Calu3 (cell line): ENCODE measurements at regions not wholly inside any gene's neighbourhood (a gene's known extent, or its start where the extent isn't known, plus 50 kb on each side); places are given as distances from the start of the nearest gene placed in this dataset.

ENCODE experiments used
- BruUV-seq: library from RNA; stranded (reverse); fragments of 400-500 nt; replicated peaks from 2 replicates; lab custom pipeline; 2021; lab: Mats Ljungman, UMichigan
- CTCF ChIA-PET: fragments of 300-600 bp; sonication (Branson Sonifier 250); formaldehyde crosslinking; loops from one replicate; lab custom pipeline; 2022; ENCODE audit warnings: antibody characterized with exemption; lab: Charles Lee
- DNase-seq: peaks from one replicate; pipeline ENCODE4 v3.0.0; 2022
- H3K27ac Mint-ChIP-seq: one replicate; pipeline ENCODE4 v1.8.0; 2022; ENCODE audit warnings: mixed read lengths; ENCODE audit not compliant: unreplicated experiment
- H3K27me3 Mint-ChIP-seq: one replicate; pipeline ENCODE4 v1.8.0; 2022; ENCODE audit warnings: mixed read lengths; ENCODE audit not compliant: unreplicated experiment
- H3K36me3 Mint-ChIP-seq: one replicate; pipeline ENCODE4 v1.8.0; 2022; ENCODE audit warnings: mild to moderate bottlenecking, moderate library complexity, mixed read lengths; ENCODE audit not compliant: insufficient read depth, unreplicated experiment
- H3K4me1 Mint-ChIP-seq: one replicate; pipeline ENCODE4 v1.8.0; 2022; ENCODE audit warnings: mild to moderate bottlenecking, low read depth, mixed read lengths; ENCODE audit not compliant: unreplicated experiment
- H3K4me3 Mint-ChIP-seq: one replicate; pipeline ENCODE4 v1.8.0; 2022; ENCODE audit warnings: mild to moderate bottlenecking, low read depth, moderate library complexity, mixed read lengths; ENCODE audit not compliant: unreplicated experiment
- H3K9me3 Mint-ChIP-seq: one replicate; pipeline ENCODE4 v1.8.0; 2022; ENCODE audit warnings: low read depth, mixed read lengths; ENCODE audit not compliant: unreplicated experiment
- intact Hi-C: fragments of 100-400 bp; cut with micrococcal nuclease; formaldehyde crosslinking; loops from one replicate; pipeline ENCODE4 v1.10.0; 2022; ENCODE audit not compliant: unreplicated experiment
- TF ChIP-seq, protein P1 (sequence below): fragments of 200-600 bp; IDR thresholded peaks from one replicate; pipeline ENCODE4 v1.8.0; 2022; ENCODE audit warnings: antibody characterized with exemption; ENCODE audit not compliant: unreplicated experiment

DNA sequence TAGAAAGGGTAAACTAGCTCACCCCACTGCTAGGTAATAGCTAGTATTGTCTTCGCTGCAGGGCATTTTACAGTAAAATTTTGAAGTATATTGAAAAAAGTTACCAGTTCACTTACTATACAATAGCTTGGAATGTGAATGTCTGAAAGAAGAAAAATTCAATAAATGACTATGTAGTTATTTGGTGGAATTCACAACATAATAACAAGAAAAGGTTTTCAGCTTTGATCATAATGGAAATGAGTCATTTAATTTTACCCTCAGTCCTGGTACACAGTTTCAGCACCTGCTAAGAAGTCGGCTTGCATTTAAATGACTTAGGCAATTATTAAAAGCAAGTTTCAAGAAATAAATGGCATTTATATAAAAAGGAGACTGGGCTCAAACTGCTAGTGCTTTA, 90.4 kb downstream of the NUP35 start:
- BruUV-seq, result no TSS peak
- intact Hi-C loops, result no loop called here
- Mint-ChIP-seq H3K27me3 (no peaks in the 10 kb centered on the region), H3K4me1 (no peaks in the 10 kb centered on the region), H3K36me3 (no peaks in the 10 kb centered on the region), H3K27ac (no peak overlapping the region), H3K9me3 (peaks cover 3% of the 10 kb centered on the region), H3K4me3 (no peak overlapping the region)
- CTCF ChIA-PET, result no interaction called here
- TF ChIP-seq, protein P1, sequence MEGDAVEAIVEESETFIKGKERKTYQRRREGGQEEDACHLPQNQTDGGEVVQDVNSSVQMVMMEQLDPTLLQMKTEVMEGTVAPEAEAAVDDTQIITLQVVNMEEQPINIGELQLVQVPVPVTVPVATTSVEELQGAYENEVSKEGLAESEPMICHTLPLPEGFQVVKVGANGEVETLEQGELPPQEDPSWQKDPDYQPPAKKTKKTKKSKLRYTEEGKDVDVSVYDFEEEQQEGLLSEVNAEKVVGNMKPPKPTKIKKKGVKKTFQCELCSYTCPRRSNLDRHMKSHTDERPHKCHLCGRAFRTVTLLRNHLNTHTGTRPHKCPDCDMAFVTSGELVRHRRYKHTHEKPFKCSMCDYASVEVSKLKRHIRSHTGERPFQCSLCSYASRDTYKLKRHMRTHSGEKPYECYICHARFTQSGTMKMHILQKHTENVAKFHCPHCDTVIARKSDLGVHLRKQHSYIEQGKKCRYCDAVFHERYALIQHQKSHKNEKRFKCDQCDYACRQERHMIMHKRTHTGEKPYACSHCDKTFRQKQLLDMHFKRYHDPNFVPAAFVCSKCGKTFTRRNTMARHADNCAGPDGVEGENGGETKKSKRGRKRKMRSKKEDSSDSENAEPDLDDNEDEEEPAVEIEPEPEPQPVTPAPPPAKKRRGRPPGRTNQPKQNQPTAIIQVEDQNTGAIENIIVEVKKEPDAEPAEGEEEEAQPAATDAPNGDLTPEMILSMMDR, result no peak
- DNase-seq, result no peak

DNA sequence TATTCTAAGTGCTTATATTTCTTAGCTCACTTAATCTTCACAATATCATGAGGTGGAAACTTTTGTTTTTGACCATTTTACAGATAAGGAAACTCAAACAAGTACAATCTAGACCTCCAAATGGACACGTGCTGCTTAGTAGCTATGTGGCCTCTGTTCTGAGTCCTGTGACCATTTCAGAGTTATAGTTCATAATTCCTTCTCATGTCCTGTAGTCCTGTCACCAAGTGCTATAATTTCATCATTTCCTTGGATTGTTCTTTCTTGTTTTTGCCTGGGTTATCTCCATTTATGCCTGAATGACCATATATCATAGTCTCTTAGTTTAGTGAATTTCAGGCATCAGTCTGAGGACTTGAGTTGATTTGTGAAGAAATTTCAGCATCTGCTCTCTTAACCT, 91.7 kb downstream of the NUP35 start:
- TF ChIP-seq, protein P1, result no peak
- no peak for DNase-seq
- CTCF ChIA-PET, result interaction anchor here (0.5 kb wide), 1 partner anchor 26 kb away, joined by 4 read pairs; no protein-coding TSS in a partner anchor
- intact Hi-C loops, result no loop called here
- H3K27me3 Mint-ChIP-seq, result no peaks in the 10 kb centered on the region
- no peak overlapping the region for H3K4me3 Mint-ChIP-seq
- H3K27ac Mint-ChIP-seq, result no peak overlapping the region
- BruUV-seq, result no TSS peak
- H3K36me3 Mint-ChIP-seq, result no peaks in the 10 kb centered on the region
- H3K9me3 Mint-ChIP-seq, result no peaks in the 10 kb centered on the region
- no peaks in the 10 kb centered on the region for H3K4me1 Mint-ChIP-seq

DNA sequence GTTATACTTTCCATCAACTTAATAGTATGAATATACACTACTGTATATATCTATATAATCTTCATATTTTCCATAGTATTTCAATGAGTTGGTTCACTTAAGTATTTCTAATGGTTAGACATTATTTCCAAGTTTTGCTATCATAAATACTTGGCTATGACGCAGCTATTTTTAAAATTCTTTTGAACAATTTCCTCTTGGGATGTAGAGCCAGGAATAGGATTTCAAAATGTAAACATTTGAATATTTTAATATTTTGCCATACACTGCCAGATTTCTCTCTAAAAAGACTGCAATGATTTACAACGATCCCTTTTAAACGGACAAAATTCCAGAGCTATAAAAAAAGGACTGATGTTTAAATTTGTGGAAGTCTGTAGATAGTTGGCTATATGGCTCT, 95.6 kb downstream of the NUP35 start:
- no TSS peak for BruUV-seq
- H3K4me1 Mint-ChIP-seq, result no peaks in the 10 kb centered on the region
- TF ChIP-seq, protein P1, result no peak
- no peaks in the 10 kb centered on the region for H3K27me3 Mint-ChIP-seq
- no peak for DNase-seq
- H3K9me3 Mint-ChIP-seq, result no peaks in the 10 kb centered on the region
- no peak overlapping the region for H3K27ac Mint-ChIP-seq
- CTCF ChIA-PET, result no interaction called here
- H3K4me3 Mint-ChIP-seq, result no peak overlapping the region
- intact Hi-C loops, result no loop called here
- peaks cover 3% of the 10 kb centered on the region for H3K36me3 Mint-ChIP-seq

DNA sequence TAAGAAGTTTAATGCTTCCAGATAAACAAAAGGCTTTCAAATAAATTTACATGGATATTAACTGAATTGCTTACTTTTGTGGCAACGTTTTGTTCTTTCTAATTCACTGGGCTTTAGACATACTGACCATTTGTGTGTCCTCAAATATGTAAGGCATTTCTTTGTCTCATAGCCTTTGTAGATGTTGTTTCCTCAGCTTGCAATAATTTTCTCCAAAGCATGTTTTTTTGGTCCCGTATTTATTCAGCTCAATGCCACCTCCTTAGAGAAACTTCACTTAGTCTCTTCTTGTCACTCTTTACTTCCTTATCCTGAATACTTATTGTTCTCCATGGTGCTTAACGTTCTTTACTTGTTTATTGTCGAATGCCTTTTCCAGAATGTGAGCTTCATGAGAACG, 98.5 kb downstream of the NUP35 start:
- intact Hi-C loops, result no loop called here
- no TSS peak for BruUV-seq
- H3K4me1 Mint-ChIP-seq, result no peaks in the 10 kb centered on the region
- TF ChIP-seq, protein P1, result no peak
- CTCF ChIA-PET, result no interaction called here
- no peak overlapping the region for H3K27ac Mint-ChIP-seq
- H3K27me3 Mint-ChIP-seq, result no peaks in the 10 kb centered on the region
- H3K36me3 Mint-ChIP-seq, result peaks cover 3% of the 10 kb centered on the region
- H3K4me3 Mint-ChIP-seq, result no peak overlapping the region
- peaks cover 4% of the 10 kb centered on the region for H3K9me3 Mint-ChIP-seq
- no peak for DNase-seq
